Fibroblast of skin of back (primary cell): ENCODE measurements at regions not wholly inside any gene's neighbourhood (a gene's known extent, or its start where the extent isn't known, plus 50 kb on each side); places are given as distances from the start of the nearest gene placed in this dataset.

Experiments used
- DNase-seq: peaks from one replicate; pipeline ENCODE4 v3.0.0-alpha.2; 2013

- DNase-seq = peak; percentile 30
These were observed 383.0 kb downstream of the PMP22 start for GRCh38 chr17:14882131-14882530.

- DNase-seq = no peak
These were observed 389.3 kb downstream of the PMP22 start for GRCh38 chr17:14875557-14876412.

- no peak for DNase-seq
These were observed 391.1 kb downstream of the PMP22 start for GRCh38 chr17:14873996-14874395.

GRCh38 chr17:14873540-14873939 lies 391.6 kb downstream of the PMP22 start:
- DNase-seq = no peak

DNA sequence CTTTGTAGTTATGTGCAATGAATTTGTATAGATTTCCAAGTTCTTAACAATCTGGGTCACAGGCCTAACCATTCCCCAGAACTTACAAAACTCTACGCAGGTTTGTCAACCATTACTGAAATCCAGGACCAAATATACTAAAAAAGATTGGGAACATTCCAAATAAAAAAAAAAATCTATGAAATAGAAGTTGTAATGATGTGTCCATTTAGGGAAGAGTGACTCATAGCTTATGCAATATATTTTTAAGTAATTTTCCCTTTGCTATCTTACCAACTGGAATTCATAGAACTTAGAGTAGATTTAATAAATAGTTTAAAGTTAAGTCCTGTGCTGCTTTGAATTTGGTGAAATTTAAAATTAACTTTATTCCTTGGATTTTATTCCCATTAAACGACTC lies 393.2 kb downstream of the PMP22 start:
- DNase-seq = peak; percentile 57

DNA sequence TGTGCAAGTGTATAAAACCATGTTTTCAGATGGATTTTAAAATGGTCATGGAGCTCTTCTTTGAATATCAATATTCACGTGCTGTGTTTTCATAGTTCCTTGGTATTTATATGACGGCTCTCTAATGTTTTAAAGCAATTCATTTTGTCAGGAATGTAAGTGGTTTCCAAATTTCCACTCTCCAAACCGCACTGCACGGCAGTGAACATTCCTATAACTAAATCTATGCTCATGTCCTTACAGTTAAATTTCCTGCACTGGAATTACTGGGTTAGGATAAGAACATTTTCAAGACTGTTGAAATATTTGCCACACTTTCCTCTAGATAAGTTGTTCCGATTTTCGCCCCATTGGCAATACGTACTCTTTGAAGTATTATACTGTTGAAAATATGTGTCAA lies 398.9 kb downstream of the PMP22 start:
- peak; percentile 22 for DNase-seq

DNA sequence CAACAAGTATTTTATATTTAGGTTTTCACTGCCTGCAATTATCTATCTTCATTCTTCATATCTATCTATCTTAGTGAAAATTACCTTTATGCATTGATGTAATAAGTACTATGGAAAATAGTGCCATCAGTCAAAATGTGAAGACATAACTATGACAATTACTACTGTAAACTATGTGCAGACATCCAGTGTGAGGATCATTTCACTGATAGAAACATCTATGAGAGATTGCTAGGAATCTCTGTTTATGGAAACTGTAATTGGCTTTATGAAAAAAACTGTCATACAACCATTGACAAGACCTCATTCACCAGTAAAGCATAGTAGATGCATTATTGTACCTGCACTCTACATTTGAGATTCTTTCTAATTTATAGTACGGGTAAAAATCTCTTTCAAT lies 401.0 kb downstream of the PMP22 start:
- no peak for DNase-seq

DNA sequence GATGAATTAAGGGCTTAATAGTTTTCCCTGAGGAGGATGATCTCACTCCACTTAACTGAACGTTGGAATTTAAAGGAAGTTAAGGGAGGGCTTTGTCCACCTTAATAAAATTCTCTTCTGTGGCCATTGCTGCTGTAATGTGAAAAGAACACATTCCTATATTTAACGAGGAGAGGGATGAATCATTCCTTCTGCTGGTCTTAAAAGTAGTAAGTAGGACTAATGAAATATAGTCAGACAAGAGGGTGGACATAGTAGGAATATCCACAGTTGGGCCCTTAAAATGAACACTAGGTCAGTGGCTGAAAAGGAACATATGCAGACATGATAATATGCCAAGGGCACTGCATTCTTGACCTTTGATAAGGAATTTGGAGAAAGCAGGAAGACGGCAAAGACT lies 405.6 kb downstream of the PMP22 start:
- DNase-seq = peak; percentile 57

- DNase-seq = no peak
These were observed 408.9 kb downstream of the PMP22 start for GRCh38 chr17:14856176-14856575.

DNA sequence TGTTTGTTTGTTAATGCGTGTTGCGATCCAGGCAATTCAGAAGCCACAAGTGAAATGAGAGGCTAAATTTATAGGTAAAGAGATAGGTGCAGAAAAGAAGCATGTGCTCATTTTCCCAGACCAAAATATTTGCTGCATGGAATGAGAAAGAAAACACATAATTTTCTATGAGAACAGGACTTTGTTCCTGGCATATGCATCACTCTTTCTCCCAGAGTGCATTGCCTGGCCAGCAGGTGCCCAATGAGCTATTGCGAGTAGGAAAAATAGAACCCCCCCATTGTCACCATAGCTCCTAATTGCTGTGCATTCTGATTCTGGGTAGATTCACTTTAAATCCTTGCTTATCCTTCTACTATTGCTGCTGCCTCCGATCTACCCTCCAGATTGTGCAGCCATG lies 410.4 kb downstream of the PMP22 start:
- no peak for DNase-seq

DNA sequence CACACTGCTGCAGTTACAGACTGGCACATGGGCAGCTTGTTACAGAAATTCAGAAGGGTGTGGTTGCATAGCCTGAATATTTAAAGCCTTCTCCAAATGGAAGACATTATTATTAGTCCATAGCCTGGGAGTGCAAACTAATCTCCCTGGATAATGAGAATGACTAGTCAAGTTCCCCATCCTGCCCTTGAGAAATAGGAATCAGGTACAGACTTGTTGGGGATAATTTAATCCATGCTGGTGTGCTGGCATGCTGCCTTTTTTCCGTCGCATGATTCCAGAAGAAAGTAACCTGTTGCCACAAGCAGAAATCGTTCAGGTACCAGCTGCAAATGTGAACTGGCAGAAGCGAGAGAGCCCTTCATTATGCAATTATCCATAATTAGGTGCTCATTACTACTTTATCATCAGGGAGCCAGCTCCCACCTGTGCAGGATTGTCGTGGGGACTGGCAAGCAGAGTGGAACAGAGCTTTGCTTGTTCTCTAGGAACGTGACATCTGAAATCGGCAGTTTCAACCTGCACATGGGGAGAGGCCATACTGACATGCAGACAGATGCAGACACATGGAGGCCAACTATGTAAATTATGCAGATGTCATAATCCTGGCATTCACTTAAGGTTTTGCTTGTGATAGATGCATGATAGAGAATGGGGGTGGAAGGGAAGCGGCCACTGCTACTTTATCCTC lies 419.4 kb downstream of the PMP22 start:
- DNase-seq = peak; percentile 65

- peak; percentile 56 for DNase-seq
These were observed 421.9 kb downstream of the PMP22 start for GRCh38 chr17:14843086-14843795.

GRCh38 chr17:14840616-14841231 lies 424.4 kb downstream of the PMP22 start:
- DNase-seq = peak; percentile 95

- no peak for DNase-seq
These were observed 426.6 kb downstream of the PMP22 start for GRCh38 chr17:14838567-14838966.

- peak; percentile 81 for DNase-seq
These were observed 431.8 kb downstream of the PMP22 start for GRCh38 chr17:14833201-14833785.

DNA sequence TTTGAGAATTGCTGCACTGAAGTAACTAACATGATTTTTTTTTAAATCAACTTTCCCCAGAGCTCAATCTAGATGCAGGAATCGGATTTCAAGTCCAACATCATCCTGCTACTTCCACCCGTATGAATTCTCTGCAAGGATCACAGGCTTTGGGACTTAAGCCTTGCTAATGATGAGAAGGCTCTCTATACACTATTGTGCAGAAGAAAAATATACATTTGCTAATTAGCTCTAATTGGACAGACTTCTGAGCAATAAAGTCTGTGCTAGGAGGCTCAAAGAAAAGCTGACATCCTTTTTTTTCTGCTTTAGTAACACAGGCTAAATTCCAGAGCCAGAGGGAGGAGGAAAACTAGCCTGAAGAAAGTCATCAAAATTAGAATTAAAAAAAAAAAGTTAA lies 433.6 kb downstream of the PMP22 start:
- no peak for DNase-seq

DNA sequence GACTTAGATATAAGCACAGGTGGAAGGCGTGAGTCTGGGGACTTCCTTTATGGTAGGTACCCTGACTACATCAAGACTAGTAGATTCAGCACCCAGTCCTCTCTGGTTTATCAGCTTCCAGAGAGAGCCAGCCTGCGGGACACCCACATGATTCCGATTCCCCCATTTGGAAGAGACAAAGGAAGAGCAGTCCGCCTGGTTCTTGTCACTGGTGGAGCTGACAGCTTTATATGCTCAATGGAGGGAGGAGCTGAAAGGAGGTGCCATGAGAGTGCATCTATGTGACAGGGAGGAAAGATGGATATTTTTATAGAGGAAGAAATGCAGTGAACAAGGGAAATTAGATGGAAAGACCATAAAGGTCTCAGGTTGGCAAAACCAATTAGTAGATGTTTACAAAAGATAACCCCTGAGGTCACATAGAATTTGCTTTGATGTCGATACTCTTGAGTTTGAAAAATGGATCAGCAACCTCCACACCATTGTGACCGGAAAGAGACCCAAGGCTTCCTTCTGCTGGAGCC lies 437.7 kb downstream of the PMP22 start:
- DNase-seq = no peak

GRCh38 chr17:14826358-14826757 lies 438.8 kb downstream of the PMP22 start:
- no peak for DNase-seq

DNA sequence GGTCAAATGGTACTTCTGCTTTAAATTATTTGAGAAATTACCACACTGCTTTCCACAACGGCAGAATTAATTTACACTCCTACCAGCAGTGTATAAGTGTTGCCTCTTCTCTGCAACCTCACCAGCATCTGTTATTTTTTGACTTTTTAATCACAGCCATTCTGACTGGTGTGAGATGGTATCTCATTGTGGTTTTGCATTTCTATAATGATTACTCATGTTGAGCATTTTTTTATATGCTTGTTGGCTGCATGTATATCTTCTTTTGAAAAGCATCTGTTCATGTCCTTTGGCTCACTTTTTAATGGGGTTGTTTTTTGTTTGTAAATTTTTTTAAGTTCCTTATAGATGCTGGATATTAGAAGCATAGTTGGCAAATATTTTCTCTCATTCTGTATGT lies 446.7 kb downstream of the PMP22 start:
- no peak for DNase-seq

- peak; percentile 26 for DNase-seq
These were observed 450.0 kb downstream of the PMP22 start for GRCh38 chr17:14815079-14815478.

DNA sequence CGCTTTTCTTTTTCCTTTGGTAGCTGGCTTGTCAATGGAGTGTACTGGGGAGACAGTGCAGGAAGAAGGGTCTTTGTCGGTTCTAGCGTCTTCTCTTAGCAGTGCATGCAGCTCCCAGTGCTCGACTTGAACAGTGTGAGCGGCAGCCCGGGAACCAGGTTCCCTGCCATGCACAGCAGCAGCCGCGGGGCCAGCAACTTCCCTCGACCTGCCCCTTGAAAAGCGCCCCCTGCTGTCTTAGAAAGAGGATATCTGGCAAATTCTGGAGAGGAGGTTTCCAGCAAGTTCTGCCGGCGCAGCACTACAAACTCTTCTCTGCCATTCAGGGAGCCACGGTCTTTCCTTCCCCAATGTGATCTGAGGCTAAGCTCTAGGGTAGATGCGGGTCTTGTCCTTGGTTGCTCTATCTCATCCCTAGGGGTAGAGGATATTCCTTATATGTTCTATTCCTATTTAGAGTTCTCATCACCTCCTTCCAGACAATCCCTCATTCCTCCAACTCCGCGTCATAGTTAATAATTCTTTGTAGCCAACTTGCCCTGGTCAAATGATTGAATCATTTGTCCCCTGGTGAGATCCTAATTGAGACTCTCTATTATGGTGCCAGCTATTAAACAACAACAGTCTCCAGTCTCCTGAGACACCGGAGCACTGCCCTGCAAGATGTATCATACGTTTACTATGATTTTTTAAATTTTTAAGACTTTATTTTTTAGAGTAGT lies 451.3 kb downstream of the PMP22 start:
- peak; percentile 55 for DNase-seq

GRCh38 chr17:14808425-14808824 lies 456.7 kb downstream of the PMP22 start:
- DNase-seq = no peak
